ENCODE measurements at regions not wholly inside any gene's neighbourhood (a gene's known extent, or its start where the extent isn't known, plus 50 kb on each side); places are given as distances from the start of the nearest gene placed in this dataset.
"Not testable (repeated sequence)": the region's sequence is repeated elsewhere in the genome, so short reads cannot be mapped to it uniquely, and the experiment has no call there.

DNA sequence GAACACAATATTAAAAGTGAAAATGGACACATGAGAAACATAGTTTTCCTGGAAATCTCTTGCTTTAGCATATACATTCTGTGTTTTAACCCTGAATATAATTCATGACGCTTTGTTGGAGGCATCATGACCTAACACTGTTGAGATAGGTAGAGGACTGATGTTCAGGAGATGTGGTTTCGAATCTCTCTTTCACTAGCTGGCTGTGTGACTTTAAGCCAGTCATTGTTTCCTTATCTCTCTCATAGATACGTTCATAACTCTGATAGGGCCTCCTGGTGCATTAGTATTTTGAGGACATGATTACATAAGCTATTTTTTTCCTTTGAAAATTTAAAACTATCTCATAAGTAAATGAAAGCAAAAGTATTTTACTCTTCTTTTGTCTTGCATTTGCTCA lies 179.0 kb upstream of the DTNA start:
- Histone ChIP-seq H3K36me3 (ENCODE audit: insufficient read depth, low read length) (no peaks in the 10 kb centered on the region), H3K4me2 (ENCODE audit: low read length) (no peak overlapping the region), H3K27me3 (ENCODE audit: control insufficient read depth, insufficient read depth, low read length) (no peaks in the 10 kb centered on the region), H3K9ac (ENCODE audit: low read depth, low read length) (no peak overlapping the region), H3K4me3 (ENCODE audit: low read length) (no peak overlapping the region), H3K9me3 (replicated peaks; ENCODE audit: low read length) (no peaks in the 10 kb centered on the region), H3K4me1 (ENCODE audit: control insufficient read depth, insufficient read depth, low read length) (no peaks in the 10 kb centered on the region)

DNA sequence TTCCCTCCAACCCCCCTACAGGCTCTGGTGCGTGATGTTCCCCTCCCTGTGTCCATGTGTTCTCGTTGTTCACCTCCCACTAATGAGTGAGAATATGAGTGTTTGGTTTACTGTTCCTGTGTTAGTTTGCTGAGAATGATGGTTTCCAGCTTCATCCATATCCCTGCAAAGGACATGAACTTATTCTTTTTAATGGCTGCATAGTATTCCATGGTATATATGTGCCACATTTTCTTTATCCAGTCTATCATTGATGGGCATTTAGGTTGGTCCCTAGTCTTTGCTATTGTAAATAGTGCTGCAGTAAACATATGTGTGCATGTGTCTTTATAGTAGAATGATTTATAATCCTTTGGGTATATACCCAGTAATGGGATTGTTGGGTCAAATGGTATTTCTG lies 175.5 kb upstream of the DTNA start:
- not testable (repeated sequence) for H3K9ac ChIP-seq (ENCODE audit: low read depth, low read length); H3K4me2 ChIP-seq (ENCODE audit: low read length); H3K27me3 ChIP-seq (ENCODE audit: control insufficient read depth, insufficient read depth, low read length); H3K9me3 ChIP-seq (replicated peaks; ENCODE audit: low read length); H3K4me1 ChIP-seq (ENCODE audit: control insufficient read depth, insufficient read depth, low read length); H3K4me3 ChIP-seq (ENCODE audit: low read length); H3K36me3 ChIP-seq (ENCODE audit: insufficient read depth, low read length)

DNA sequence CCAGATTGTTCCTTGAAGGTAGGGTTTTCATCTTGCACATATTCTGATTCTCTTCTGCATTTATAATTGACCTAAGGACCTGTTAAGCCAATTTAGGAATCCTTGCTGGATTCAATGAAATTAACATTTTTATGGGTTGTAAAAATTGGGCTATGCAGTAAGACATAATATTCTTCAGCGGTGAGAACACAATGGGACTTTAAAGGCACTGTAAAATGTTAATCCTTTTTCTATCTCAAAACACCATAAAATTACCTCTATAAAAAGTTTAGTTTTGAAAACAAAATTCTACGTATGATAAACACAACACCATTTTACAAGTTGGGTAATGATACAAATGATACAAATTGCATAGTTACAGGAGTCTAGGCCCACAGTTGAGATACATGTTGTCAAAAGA lies 169.2 kb upstream of the DTNA start:
- Histone ChIP-seq H3K9me3 (replicated peaks; ENCODE audit: low read length) (no peaks in the 10 kb centered on the region), H3K36me3 (ENCODE audit: insufficient read depth, low read length) (no peaks in the 10 kb centered on the region), H3K4me3 (ENCODE audit: low read length) (no peak overlapping the region), H3K4me1 (ENCODE audit: control insufficient read depth, insufficient read depth, low read length) (no peaks in the 10 kb centered on the region), H3K9ac (ENCODE audit: low read depth, low read length) (no peak overlapping the region), H3K4me2 (ENCODE audit: low read length) (no peak overlapping the region), H3K27me3 (ENCODE audit: control insufficient read depth, insufficient read depth, low read length) (no peaks in the 10 kb centered on the region)

DNA sequence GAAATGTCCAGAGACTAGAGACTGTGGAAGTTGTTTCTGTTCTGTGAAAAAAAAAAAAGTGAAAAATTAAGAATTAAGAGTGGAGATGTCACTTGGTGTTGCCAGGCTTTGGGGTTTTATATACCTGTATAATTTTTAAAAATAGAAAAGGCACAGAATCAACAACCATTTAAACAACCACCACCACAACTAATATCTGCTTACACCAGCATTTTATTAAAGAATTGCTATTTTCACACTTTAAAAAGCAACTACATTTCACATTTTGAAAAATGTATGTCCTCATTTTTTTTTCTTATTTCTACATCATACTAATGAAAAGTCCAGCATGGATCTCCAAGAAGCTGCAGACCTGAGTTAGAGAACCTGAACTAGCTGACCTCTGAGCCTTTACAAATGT lies 167.5 kb upstream of the DTNA start:
- Histone ChIP-seq H3K27me3 (ENCODE audit: control insufficient read depth, insufficient read depth, low read length) (no peaks in the 10 kb centered on the region), H3K4me2 (ENCODE audit: low read length) (no peak overlapping the region), H3K4me1 (ENCODE audit: control insufficient read depth, insufficient read depth, low read length) (no peaks in the 10 kb centered on the region), H3K4me3 (ENCODE audit: low read length) (no peak overlapping the region), H3K9me3 (replicated peaks; ENCODE audit: low read length) (no peaks in the 10 kb centered on the region), H3K36me3 (ENCODE audit: insufficient read depth, low read length) (no peaks in the 10 kb centered on the region), H3K9ac (ENCODE audit: low read depth, low read length) (no peak overlapping the region)

DNA sequence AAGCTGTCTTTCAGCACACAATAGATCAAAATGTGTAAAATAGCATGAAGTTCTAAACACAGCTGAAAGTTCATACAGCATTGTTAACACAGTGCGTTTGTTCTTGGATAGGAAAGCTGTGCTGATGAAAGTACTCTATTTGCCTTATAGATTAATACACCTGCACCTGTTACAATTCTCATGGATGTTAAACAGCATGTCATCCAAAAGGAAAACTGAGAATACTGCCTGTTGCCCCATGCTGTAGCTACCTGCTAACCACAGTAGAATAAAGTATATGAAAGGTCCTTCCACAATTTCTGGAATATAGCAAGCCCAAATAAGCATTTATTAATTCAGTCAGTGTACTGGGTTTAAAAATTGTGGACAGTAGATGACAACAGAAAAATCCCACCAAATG lies 166.7 kb upstream of the DTNA start:
- Histone ChIP-seq H3K36me3 (ENCODE audit: insufficient read depth, low read length) (no peaks in the 10 kb centered on the region), H3K4me1 (ENCODE audit: control insufficient read depth, insufficient read depth, low read length) (no peaks in the 10 kb centered on the region), H3K9me3 (replicated peaks; ENCODE audit: low read length) (no peaks in the 10 kb centered on the region), H3K4me2 (ENCODE audit: low read length) (no peak overlapping the region), H3K27me3 (ENCODE audit: control insufficient read depth, insufficient read depth, low read length) (no peaks in the 10 kb centered on the region), H3K9ac (ENCODE audit: low read depth, low read length) (no peak overlapping the region), H3K4me3 (ENCODE audit: low read length) (no peak overlapping the region)

DNA sequence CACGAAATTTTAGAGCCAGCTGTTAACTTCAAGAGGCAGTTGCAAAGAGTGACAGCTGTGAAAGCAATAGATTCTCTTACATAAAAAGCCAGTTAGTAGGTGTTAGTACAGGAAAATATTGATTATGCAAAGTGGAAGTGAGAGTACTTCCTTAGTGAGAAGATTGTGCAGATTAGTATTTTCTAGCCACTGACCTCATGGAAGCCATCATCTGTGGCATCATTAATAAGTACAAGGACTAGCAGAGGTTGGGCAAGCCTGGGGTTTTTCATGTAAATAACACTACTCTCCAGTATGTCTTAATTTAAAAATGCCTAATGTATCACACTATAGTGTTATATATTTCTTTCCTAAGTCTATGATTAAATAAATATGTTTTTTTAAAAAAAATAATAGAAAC lies 166.2 kb upstream of the DTNA start:
- Histone ChIP-seq H3K4me1 (ENCODE audit: control insufficient read depth, insufficient read depth, low read length) (no peaks in the 10 kb centered on the region), H3K4me3 (ENCODE audit: low read length) (no peak overlapping the region), H3K36me3 (ENCODE audit: insufficient read depth, low read length) (no peaks in the 10 kb centered on the region), H3K27me3 (ENCODE audit: control insufficient read depth, insufficient read depth, low read length) (no peaks in the 10 kb centered on the region), H3K9me3 (replicated peaks; ENCODE audit: low read length) (no peaks in the 10 kb centered on the region), H3K9ac (ENCODE audit: low read depth, low read length) (no peak overlapping the region), H3K4me2 (ENCODE audit: low read length) (no peak overlapping the region)

DNA sequence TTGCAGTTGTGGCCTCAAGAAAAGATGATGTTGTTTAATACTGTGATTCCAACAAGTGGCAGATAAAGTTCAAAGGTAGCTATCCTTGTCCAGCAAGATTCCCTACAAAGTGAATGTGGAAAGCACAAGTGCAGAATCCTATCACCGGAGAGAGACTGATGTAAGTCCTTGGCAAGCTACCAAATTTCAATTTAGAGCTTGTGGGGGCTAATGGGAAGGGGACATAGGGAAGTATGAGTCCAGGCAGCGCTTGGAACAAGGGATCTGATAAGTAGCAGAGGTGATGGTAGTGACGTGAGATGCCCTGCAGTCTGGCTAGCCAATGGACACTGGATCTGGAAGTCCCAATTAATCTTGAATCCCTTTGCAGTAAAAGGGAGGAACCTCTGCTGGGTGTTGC lies 165.2 kb upstream of the DTNA start:
- H3K4me1 ChIP-seq (ENCODE audit: control insufficient read depth, insufficient read depth, low read length): no peaks in the 10 kb centered on the region
- H3K4me3 ChIP-seq (ENCODE audit: low read length): no peak overlapping the region
- H3K9me3 ChIP-seq (replicated peaks; ENCODE audit: low read length): no peaks in the 10 kb centered on the region
- no peak overlapping the region for H3K9ac ChIP-seq (ENCODE audit: low read depth, low read length)
- no peaks in the 10 kb centered on the region for H3K27me3 ChIP-seq (ENCODE audit: control insufficient read depth, insufficient read depth, low read length)
- no peaks in the 10 kb centered on the region for H3K36me3 ChIP-seq (ENCODE audit: insufficient read depth, low read length)
- H3K4me2 ChIP-seq (ENCODE audit: low read length): no peak overlapping the region

DNA sequence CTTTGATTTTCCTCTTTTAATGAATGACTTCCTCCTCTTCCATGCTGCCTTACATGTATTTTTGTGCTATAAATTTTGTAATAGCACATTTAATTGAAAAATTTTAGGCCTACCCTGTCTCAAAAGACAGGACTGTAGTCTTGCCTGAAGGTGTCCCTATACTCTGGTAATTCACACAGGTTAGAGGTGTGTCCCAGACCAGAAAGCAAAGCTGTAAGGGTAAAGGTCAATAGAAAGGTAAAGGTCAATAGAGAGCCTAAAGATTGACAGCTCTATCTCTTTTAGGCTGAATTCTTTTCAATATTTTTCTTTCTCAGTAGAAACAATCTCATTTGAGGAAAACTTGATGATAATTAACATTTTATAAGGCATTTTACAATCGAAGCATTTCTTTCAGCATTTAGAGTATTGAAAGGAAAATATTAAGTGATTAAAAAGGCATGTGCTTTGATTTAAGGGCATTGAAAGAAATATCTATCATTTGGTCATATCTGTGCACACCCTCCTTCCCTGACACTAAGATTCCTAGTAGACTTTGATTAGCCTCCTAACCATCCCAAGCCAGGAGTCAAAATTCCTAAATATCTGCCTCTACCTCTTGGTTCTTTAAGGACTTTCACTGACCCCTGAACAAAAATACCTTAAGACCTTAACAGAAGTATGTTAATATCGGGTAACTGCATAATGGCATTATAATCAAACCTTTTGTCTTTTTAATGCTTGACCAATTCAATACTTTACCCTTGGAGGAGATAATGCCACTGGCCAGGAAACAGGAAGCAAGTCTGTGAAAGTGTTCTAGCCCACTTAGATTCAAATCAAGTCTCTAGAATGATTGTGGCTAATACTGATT lies 161.8 kb upstream of the DTNA start:
- no peaks in the 10 kb centered on the region for H3K27me3 ChIP-seq (ENCODE audit: control insufficient read depth, insufficient read depth, low read length)
- H3K9ac ChIP-seq (ENCODE audit: low read depth, low read length): no peak overlapping the region
- no peaks in the 10 kb centered on the region for H3K36me3 ChIP-seq (ENCODE audit: insufficient read depth, low read length)
- no peaks in the 10 kb centered on the region for H3K4me1 ChIP-seq (ENCODE audit: control insufficient read depth, insufficient read depth, low read length)
- H3K9me3 ChIP-seq (replicated peaks; ENCODE audit: low read length): no peaks in the 10 kb centered on the region
- no peak overlapping the region for H3K4me3 ChIP-seq (ENCODE audit: low read length)
- no peak overlapping the region for H3K4me2 ChIP-seq (ENCODE audit: low read length)

DNA sequence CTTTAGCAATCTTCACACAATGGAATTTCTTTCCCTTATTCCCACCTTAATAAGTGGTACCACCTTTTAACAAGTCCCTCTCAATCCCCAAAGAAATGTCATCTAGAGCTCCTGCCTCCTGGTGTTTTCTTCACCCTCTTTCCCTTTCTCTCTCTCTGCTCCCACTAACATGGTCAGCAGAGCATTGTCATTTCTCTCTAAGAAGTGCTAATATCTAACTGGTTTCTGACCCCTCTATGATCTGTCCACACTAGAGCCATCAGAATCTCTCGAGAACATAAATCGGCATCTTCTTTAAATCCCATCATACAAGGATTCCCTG lies 161.2 kb upstream of the DTNA start:
- Histone ChIP-seq H3K9ac (ENCODE audit: low read depth, low read length) (no peak overlapping the region), H3K9me3 (replicated peaks; ENCODE audit: low read length) (no peaks in the 10 kb centered on the region), H3K4me2 (ENCODE audit: low read length) (no peak overlapping the region), H3K27me3 (ENCODE audit: control insufficient read depth, insufficient read depth, low read length) (no peaks in the 10 kb centered on the region), H3K36me3 (ENCODE audit: insufficient read depth, low read length) (no peaks in the 10 kb centered on the region), H3K4me1 (ENCODE audit: control insufficient read depth, insufficient read depth, low read length) (no peaks in the 10 kb centered on the region), H3K4me3 (ENCODE audit: low read length) (no peak overlapping the region)

DNA sequence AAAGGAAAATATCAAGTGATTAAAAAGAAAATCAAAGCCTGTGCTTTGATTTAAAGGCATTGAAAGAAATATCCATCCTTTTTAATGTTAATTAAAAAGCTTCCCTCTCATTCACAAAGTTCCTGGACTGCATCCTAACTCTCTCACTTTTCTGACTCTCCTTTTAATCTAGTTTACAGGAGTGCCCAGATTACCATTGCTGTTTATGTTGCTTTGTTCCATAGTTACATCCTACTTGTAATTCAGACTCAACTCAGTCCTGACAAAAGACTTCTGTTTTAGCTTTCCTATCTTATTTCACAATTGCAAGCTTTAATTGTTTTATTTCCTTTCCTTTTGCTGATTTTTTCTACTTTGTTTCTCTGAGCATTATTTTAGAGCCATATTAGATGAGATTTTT lies 160.7 kb upstream of the DTNA start:
- H3K4me2 ChIP-seq (ENCODE audit: low read length): no peak overlapping the region
- no peaks in the 10 kb centered on the region for H3K36me3 ChIP-seq (ENCODE audit: insufficient read depth, low read length)
- H3K9me3 ChIP-seq (replicated peaks; ENCODE audit: low read length): no peaks in the 10 kb centered on the region
- H3K4me3 ChIP-seq (ENCODE audit: low read length): no peak overlapping the region
- no peaks in the 10 kb centered on the region for H3K27me3 ChIP-seq (ENCODE audit: control insufficient read depth, insufficient read depth, low read length)
- no peaks in the 10 kb centered on the region for H3K4me1 ChIP-seq (ENCODE audit: control insufficient read depth, insufficient read depth, low read length)
- H3K9ac ChIP-seq (ENCODE audit: low read depth, low read length): no peak overlapping the region

DNA sequence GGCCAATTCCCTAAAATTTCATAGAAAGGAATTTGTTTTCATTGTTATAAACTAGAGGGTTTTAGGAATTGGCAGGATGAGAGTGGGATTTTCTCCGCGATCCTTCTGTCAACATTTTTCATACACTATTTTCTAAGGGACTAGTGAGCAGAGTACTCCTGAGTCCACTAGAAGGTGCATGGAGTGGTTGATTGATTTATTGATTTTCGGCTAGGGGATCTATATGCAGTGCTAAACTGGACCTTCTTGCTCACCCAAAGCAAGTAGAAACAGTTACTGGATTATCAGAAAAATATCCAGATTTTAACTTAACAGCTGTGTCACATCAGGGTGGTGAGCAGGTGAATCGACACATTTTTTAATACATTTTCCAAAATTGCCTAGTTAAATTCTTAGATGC lies 159.9 kb upstream of the DTNA start:
- no peak overlapping the region for H3K4me3 ChIP-seq (ENCODE audit: low read length)
- no peak overlapping the region for H3K4me2 ChIP-seq (ENCODE audit: low read length)
- H3K9me3 ChIP-seq (replicated peaks; ENCODE audit: low read length): no peaks in the 10 kb centered on the region
- H3K9ac ChIP-seq (ENCODE audit: low read depth, low read length): no peak overlapping the region
- no peaks in the 10 kb centered on the region for H3K4me1 ChIP-seq (ENCODE audit: control insufficient read depth, insufficient read depth, low read length)
- no peaks in the 10 kb centered on the region for H3K36me3 ChIP-seq (ENCODE audit: insufficient read depth, low read length)
- no peaks in the 10 kb centered on the region for H3K27me3 ChIP-seq (ENCODE audit: control insufficient read depth, insufficient read depth, low read length)

DNA sequence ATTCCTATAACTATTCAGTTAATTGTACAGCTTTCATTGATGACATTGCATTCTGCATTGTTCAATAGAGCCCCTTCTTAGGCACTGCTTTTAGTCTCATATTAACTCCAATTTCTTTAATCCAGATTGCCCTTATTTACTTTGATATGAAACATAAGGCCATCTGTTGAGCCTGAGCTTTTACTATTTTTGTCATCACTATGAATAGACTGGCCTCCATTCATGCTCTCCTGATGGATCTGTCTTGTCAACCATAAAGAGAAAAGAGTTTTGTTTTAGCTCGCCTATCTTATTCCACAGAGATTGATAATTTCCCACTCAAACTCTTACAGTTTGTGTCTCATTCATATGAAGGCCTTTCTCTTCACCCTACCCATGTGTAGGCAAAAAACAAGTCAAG lies 159.2 kb upstream of the DTNA start:
- Histone ChIP-seq H3K27me3 (ENCODE audit: control insufficient read depth, insufficient read depth, low read length) (no peaks in the 10 kb centered on the region), H3K36me3 (ENCODE audit: insufficient read depth, low read length) (no peaks in the 10 kb centered on the region), H3K9ac (ENCODE audit: low read depth, low read length) (no peak overlapping the region), H3K4me3 (ENCODE audit: low read length) (no peak overlapping the region), H3K4me2 (ENCODE audit: low read length) (no peak overlapping the region), H3K4me1 (ENCODE audit: control insufficient read depth, insufficient read depth, low read length) (no peaks in the 10 kb centered on the region), H3K9me3 (replicated peaks; ENCODE audit: low read length) (no peaks in the 10 kb centered on the region)
